Panc1 (cell line): ENCODE measurements at regions not wholly inside any gene's neighbourhood (a gene's known extent, or its start where the extent isn't known, plus 50 kb on each side); places are given as distances from the start of the nearest gene placed in this dataset.

ENCODE experiments used
- ATAC-seq: fragments of 200-7000 bp; cut with Tn5 transposase; 2 replicates; pipeline ENCODE4 v1.9.1; 2020; ENCODE audit warnings: mild to moderate bottlenecking, moderate library complexity
- BruUV-seq: library from RNA; stranded (reverse); fragments of 400-500 nt; replicated peaks from 2 replicates; lab custom pipeline; 2021; lab: Mats Ljungman, UMichigan
- CTCF ChIA-PET: fragments of 300-600 bp; sonication (Branson Sonifier 250); formaldehyde crosslinking; loops from one replicate; lab custom pipeline; 2022; ENCODE audit warnings: antibody characterized with exemption; lab: Charles Lee
- POLR2A ChIA-PET: fragments of 300-600 bp; sonication (Branson Sonifier 250); formaldehyde crosslinking; loops from one replicate; lab custom pipeline; 2022; ENCODE audit warnings: antibody characterized with exemption; lab: Charles Lee
- DNase-seq: peaks from one replicate; pipeline ENCODE4 v3.0.0-alpha.2; 2010; ENCODE audit warnings: low read depth, low spot score
- H3K27ac ChIP-seq: 2 replicates; pipeline ENCODE4 v1.5.1; 2011; ENCODE audit warnings: mild to moderate bottlenecking, low read length, inconsistent platforms
- H3K27me3 ChIP-seq: fragments of 200-500 bp; sonication (Bioruptor generic); 2 replicates; pipeline ENCODE4 v1.6.0; 2014; ENCODE audit warnings: low read length, inconsistent platforms; ENCODE audit not compliant: control insufficient read depth, insufficient read depth
- H3K36me3 ChIP-seq: fragments of 200-500 bp; sonication (Bioruptor generic); 2 replicates; pipeline ENCODE4 v1.5.1; 2014; ENCODE audit warnings: inconsistent platforms, mild to moderate bottlenecking, low read length, moderate library complexity; ENCODE audit not compliant: control insufficient read depth, insufficient read depth
- H3K4me1 ChIP-seq: 2 replicates; pipeline ENCODE4 v1.5.1; 2011; ENCODE audit warnings: inconsistent platforms, mild to moderate bottlenecking, low read length, moderate library complexity; ENCODE audit not compliant: control insufficient read depth, insufficient read depth
- H3K4me3 ChIP-seq, 2 experiments: 2 replicates each; pipeline ENCODE4 v1.5.1; 2011 to 2012; ENCODE audit warnings: low read depth in 2 of 2, low read length in 2 of 2, mild to moderate bottlenecking in 2 of 2, inconsistent platforms in 1 of 2, moderate library complexity in 1 of 2
- H3K9me3 ChIP-seq: fragments of 200-500 bp; sonication (Bioruptor generic); 2 replicates; pipeline ENCODE4 v1.5.1; 2014; ENCODE audit warnings: low read depth, mild to moderate bottlenecking, inconsistent platforms, low read length, moderate library complexity; ENCODE audit not compliant: control insufficient read depth, insufficient read depth
- CTCF ChIP-seq: fragments of 450-650 bp; IDR thresholded peaks from 2 replicates; pipeline ENCODE4 v1.5.1; 2017; ENCODE audit warnings: mild to moderate bottlenecking
- POLR2AphosphoS5 ChIP-seq: IDR thresholded peaks from 2 replicates; pipeline ENCODE4 v1.6.1; 2012; ENCODE audit warnings: mild to moderate bottlenecking, low read depth, low read length, moderate library complexity
- REST ChIP-seq, 2 experiments: IDR thresholded peaks; 2 replicates each; pipeline ENCODE4 v1.6.1; 2011 to 2012; ENCODE audit warnings: low read depth in 2 of 2, control low read depth in 1 of 2, low read length in 1 of 2, mild to moderate bottlenecking in 1 of 2, moderate library complexity in 1 of 2; ENCODE audit not compliant: insufficient read depth in 1 of 2
- SIN3A ChIP-seq: IDR thresholded peaks from 2 replicates; pipeline ENCODE4 v1.6.1; 2012; ENCODE audit warnings: low read depth, mild to moderate bottlenecking, low read length, moderate library complexity, borderline replicate concordance; ENCODE audit not compliant: insufficient read depth
- TCF7L2 ChIP-seq: IDR thresholded peaks from 2 replicates; pipeline ENCODE4 v1.6.1; 2011; ENCODE audit warnings: mild to moderate bottlenecking, low read depth, low read length, inconsistent platforms
- in situ Hi-C: cut with HindIII; loops from 2 replicates; pipeline ENCODE4 v1.10.0; 2016; ENCODE audit warnings: low sequenced_read_pairs, low pct_unique_long_range_greater_than_20kb
- intact Hi-C: fragments of 100-400 bp; cut with micrococcal nuclease; formaldehyde crosslinking; loops from one replicate; pipeline ENCODE4 v1.10.0; 2022; ENCODE audit not compliant: unreplicated experiment

- intact Hi-C loops = no loop called here
- ChIA-PET CTCF (no interaction called here), POLR2A (no interaction called here)
- Histone ChIP-seq H3K4me1 (peaks cover 2% of the 10 kb centered on the region), H3K27me3 (no peaks in the 10 kb centered on the region), H3K27ac (no peak overlapping the region), H3K4me3 (no peak overlapping the region), H3K36me3 (no peaks in the 10 kb centered on the region), H3K9me3 (no peaks in the 10 kb centered on the region)
- ATAC-seq (no peak), DNase-seq (no peak)
- BruUV-seq = no TSS peak
- in situ Hi-C loops = no loop called here
- TF ChIP-seq POLR2AphosphoS5 (no peak), TCF7L2 (no peak), SIN3A (no peak), CTCF (no peak), REST (IDR thresholded peaks at IDR 0.05; ENCODE audit: insufficient read depth in 1 of 2, low read depth in 2 of 2, low read length in 1 of 2) (no peak)
Measured at GRCh38 chr2:164203131-164203530, 418.2 kb downstream of the GRB14 start.

- H3K27me3 ChIP-seq = no peaks in the 10 kb centered on the region
- intact Hi-C loops = no loop called here
- H3K27ac ChIP-seq = no peak overlapping the region
- in situ Hi-C loops = no loop called here
- H3K9me3 ChIP-seq = no peaks in the 10 kb centered on the region
- TF ChIP-seq TCF7L2 (no peak), POLR2AphosphoS5 (no peak), CTCF (no peak), SIN3A (no peak), REST (IDR thresholded peaks at IDR 0.05; ENCODE audit: insufficient read depth in 1 of 2, low read depth in 2 of 2, low read length in 1 of 2) (no peak)
- H3K4me1 ChIP-seq = no peaks in the 10 kb centered on the region
- no peak for DNase-seq
- no TSS peak for BruUV-seq
- H3K4me3 ChIP-seq = no peak overlapping the region
- no peaks in the 10 kb centered on the region for H3K36me3 ChIP-seq
- POLR2A ChIA-PET = no interaction called here
- CTCF ChIA-PET = no interaction called here
- ATAC-seq = no peak
Measured at GRCh38 chr2:164198256-164198655, 423.0 kb downstream of the GRB14 start.
